GM19452 (cell line): ENCODE measurements at regions not wholly inside any gene's neighbourhood (a gene's known extent, or its start where the extent isn't known, plus 50 kb on each side); places are given as distances from the start of the nearest gene placed in this dataset.

Experiments
- ATAC-seq: cut with Tn5 transposase; IDR thresholded peaks from one replicate; pipeline ENCODE4 v1.9.1; 2021; ENCODE audit not compliant: unreplicated experiment

DNA sequence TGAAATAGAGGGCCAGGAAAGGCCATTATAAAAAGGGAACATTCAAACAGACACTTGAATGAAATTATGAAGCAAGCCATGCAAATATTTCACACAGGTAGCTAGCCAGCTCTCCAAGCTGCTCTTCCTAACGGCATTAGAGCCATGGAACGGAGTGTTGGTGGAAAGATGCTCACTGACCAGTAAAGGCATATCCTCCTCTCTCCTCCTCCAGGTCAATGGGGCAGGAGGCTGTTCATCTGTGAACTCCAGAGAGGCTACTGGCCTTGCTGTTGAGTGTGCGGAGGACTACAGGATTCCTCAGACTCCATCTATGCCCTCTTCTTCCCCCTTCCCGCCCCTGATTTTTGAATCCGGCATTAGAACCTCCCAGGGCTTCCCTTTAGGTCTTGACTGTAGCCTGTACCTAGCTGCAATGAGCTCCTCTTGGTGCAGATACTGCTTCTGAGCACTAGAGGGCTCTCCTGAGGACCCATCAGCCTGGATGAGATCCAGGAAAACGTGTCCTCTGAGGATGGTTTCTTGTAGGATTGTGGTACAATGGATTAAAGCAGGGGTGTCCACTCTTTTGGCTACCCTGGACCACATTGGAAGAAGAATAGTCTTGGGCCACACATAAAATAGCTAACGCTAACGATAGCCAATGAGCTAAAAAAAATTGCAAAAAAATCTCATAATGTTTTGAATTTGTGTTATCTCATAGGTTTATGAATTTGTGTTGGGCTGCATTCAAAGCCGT, 162.2 kb downstream of the SREK1 start:
- ATAC-seq, result no peak

DNA sequence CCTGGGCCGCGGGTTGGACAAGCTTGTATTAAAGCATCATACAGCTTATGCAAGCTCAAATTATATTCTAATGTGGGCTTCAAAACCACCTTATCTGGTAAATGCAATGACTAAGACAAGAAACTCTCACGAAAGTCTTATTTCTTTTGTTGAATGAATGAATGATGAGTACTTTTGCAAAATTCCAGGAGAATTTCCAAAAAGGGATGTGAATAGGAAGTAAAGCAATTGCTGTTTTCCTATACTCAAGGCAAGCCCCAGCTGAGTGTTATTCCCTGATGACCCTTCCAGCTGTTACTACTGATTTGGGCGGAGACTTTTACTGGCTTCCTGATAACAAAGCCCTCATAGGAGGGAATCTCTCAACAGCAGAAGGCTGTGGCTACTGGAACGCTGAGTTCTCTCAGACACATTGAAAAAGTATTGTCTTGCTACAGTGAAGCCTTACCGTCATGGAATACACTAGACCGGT, 162.8 kb downstream of the SREK1 start:
- no peak for ATAC-seq

DNA sequence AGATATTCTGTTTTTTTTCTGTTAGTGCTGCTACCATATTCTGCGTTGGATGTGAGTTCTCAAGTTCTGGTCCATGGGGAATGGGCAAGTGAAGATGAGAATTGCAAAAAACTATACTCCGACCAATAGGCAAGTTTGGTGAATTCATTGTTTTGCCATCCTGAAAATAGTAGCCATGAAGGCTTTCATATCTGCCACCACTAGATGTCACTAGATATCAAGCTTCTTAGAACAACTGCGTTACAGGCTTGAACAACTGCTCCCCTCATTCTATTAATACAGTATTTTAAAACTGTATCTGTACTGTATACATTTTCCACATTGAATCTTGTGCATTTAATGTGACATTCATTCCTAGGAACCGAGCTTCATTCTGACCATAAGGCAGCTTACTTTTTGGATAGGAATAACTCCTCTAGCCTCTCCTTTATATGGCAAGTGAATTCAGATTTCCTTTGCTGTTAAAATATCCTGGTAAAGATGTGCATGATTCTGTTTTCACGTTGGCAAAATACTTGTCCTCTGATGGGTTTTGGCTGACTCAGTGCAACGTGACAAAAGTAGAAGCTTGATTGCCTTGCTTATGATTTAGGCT, 163.6 kb downstream of the SREK1 start:
- ATAC-seq, result peak; percentile 71

DNA sequence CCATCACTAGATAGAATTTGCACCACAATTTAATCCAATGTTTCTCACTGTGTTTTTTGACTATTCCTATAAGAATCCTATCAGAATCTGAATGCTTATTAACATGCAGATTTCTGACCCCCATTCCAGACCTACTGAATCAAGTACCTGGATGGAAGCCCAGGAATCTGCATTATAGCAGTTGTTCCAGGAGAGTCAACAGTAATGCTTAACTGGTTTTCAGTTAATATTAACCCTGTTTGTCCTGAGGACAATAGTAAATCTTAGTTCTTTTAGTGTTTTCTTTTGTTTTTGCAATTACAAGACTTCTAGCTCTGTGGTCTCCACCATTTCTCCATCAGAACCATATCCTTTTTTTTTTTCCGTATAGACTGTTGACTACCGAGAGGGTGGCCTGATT, 168.2 kb downstream of the SREK1 start:
- no peak for ATAC-seq

DNA sequence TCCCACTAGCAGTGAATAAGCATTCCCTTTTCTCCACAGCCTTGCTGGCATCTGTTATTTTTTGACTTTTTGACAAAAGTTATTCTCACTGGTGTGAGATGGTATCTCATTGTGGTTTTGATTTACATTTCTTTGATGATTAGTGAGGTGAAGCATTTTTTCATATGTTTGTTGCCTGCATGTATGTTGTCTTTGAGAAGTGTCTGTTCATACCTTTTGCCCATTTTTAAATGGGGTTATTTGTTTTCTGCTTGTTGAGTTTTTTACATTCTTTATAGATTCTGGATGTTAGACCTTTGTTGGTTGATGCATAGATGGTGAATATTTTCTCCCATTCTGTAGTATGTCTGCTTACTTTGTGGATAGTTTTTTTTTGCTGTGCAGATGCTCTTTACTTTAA, 171.7 kb downstream of the SREK1 start:
- ATAC-seq, result no peak

DNA sequence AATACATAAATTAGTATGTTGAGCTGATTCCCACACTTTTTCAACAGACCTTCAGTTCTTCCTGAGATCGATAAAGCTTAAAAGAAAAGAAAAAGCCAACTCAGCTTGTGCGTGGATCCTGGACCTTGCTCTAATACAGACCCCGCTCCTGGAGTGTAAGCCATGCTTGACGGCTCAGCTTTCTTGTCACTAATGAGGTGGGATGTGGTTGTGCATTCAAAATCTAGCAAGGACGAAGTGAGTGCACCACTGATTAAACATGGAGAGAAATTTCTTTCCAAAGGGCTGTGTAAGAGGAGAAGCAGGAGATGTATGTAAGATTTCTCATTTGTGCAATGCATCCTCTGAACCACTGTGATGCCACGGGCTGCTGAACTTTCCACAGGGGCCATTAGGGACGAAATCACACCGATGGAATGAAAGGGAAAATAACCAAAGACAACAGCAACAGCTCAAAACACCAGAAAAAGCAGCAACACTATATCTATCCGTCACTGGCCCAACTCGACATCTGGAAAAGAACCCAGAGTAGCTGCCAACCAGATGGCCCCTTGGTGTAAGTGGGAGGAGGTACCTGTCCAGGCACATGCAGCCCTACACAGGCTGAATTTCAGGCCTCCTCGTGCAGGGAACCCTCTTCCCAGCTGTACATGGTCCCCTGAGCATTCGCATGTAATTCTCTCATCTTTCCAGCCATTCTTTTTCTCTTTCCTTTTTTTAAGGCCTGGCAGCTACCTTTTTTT, 178.9 kb downstream of the SREK1 start:
- no peak for ATAC-seq

DNA sequence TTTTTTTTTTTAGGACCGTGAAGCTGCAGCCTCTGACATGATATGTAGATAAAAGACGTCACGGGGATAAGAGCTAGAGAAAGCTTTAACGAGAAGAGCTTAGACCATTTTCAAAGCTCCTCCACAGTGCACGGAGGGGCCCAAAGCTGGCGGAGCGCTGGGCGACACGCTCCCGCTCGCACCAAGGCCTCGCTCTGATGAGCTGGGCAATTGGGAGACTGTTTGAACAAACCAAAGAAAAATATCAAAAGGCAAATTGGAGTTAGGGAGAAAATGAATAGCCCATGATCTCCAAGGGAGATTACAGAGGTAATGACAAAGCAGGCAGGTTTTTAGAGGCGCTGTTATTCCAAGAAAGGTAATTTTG, 179.4 kb downstream of the SREK1 start:
- no peak for ATAC-seq

DNA sequence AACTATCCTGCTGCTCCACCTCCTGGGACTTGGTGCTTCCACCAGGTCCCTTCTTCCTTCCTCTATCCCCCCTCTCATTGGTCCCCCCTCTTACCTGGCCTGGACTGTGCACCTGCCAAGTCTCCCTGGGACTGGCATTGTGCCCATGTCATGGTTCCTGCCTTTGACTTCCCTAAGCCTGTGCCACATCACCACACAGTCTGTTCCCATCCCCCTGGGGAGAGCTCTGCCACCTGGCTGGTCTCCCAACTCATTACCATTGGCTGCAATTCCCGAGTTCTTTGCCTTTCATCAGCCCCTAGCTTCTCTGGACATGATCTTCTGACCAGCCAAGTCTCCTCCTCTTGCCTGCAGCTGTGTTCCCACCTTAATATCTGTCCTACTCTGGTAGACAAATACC, 180.3 kb downstream of the SREK1 start:
- no peak for ATAC-seq

DNA sequence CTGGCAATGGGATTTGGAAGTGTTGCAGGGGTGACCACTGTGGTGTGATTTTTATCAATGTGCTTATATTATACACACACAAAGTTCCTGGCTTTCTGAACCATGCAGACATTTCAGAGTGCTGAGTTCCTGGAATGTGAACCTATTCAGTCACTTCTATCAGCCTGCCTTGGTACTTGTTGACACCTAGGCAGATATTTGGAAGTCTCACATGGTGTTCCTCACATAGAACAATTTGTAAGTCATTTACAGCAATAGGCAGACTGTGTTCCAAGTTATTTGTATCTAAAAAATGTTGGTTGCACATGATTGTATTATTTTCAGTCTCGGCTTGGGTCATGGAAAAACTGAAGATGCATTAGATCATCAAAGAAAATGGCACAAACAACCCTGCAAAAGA, 182.2 kb downstream of the SREK1 start:
- ATAC-seq, result no peak

DNA sequence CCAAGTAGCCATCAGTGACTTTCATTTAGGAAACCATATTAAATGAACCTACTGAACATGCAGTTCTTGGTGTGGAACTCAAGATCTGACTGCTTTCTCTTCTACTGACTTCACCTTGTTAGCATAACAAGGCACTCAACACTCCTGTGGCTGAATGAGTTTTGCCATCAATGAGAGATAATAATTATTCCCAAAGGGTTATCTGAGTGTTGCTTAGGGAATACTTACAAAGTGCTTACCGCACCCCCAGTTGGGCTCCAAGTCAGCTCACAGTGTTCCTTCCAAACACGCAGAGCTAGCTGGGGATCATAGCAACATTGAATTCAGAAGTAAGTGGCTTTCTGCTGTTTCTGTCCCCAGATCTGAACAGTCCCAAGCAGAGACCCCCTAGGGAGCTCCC, 182.9 kb downstream of the SREK1 start:
- ATAC-seq, result no peak

DNA sequence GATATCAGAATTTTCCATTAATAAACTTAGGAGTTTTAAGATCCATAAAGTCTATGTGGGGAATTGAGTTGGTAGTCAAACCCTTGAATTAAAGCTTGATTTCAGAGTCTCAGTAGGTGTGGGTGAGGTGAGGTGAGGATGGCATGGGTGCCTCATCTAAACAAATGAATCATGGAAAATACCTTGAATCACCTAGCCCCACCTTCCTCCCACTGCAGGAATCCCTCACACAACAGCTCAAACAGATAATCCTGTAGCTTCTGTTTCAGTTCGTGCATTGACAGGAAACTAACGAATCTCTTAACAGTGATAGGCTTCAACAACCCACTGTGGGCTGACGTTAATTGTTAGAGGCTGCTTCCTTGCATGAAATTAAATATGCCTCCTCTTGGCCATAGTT, 185.0 kb downstream of the SREK1 start:
- no peak for ATAC-seq

DNA sequence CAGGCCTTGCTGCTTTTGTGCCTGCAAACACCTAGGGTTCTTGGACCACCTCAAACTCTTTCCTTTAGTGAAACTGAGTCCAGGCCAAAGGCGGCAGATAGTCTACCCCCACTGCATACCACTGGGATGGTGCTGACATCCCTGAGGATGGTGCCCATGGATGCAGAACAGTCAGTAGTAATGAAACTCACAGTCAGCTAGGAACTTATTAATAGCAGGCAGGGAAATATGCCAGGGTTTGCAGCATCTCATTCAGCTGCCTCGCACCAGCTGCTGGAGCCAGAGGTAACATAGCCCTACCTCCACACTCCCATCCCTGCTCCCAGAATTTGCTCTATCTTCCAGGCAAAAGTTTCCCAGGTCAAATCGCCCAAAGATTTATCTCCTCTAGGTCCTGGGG, 189.1 kb downstream of the SREK1 start:
- ATAC-seq, result no peak

DNA sequence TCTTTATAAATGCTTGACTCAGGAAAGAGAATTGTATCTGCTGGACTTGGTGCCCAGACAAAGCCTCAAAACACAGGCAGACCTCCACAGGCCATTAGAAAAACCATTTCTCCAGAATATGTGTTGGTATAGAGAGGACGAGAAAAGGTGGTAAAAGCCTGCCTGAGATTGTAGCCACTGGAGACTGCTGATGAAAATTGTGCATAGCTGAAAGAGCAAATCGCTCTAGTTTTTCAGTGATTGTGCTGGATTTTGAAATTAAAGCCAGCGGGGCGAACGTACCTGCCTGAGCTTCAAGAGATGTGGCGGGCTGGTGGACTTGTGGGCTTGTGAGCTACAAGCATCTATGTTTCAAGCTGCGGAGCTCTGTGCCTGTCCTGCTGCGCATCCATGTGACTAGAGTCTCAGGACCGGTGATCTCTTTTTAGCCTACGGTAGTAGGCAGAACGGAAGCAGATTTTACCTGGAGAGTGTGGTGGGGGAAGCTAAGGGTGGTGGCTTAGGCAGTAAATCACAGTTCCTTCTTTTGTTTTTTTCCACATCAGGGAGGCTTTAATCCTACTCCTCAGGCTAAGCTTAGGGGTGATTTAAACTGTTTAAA, 193.6 kb downstream of the SREK1 start:
- no peak for ATAC-seq

DNA sequence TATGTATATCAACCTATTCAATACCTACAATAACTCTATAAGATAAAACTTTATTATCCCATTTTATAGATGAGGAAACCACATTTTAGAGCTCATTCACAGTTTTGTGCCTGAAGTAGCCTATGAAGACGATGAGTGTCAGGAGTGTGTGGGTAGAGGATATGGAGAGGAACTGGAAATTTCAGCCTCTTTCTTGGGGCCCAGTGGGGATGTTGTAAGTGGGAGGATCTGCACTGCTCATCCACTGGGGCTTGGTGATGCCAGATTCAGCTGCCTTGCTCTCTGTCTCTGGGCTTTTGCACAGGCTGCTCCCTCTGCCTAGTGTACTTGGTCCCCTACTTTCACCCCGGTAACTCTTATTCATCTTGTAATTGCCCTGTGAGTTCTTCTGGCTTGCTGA, 194.7 kb downstream of the SREK1 start:
- no peak for ATAC-seq

DNA sequence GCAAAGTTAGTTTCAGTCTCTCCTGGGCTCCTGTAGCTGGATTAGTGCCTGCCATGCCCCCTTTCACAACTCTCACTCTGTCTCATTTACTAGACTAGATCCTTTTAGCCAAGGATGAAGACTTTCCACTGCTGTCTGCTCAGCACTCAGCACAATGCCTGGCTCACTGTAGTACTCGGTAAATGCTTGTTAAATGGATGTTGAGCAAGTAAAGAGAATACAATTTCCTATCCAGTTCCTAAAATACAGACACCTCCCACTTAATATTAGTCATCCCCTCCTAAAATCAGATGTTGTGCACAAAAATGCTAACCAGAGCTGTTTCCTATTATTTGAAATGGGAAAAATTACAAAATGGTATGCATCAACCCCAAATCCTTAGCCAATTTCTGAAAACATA, 195.8 kb downstream of the SREK1 start:
- ATAC-seq, result no peak

DNA sequence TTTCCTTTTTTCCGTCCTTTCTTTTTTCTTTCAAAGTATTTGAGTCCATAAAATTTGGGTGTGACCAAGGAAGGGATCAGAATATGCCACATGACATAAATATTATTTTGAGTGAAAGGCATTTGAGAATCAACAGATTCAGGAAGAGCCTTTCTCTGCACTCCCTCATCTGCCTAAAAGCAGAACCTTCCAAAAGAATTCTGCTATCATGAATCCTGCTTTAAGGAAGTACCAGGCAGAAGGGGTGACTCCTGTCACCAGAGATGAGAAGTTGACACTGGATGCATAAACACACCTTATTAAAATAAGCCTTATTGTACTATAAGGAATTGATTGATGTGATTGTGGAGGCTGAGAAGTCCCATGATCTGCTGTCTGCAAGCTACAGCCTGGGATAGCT, 196.7 kb downstream of the SREK1 start:
- no peak for ATAC-seq

DNA sequence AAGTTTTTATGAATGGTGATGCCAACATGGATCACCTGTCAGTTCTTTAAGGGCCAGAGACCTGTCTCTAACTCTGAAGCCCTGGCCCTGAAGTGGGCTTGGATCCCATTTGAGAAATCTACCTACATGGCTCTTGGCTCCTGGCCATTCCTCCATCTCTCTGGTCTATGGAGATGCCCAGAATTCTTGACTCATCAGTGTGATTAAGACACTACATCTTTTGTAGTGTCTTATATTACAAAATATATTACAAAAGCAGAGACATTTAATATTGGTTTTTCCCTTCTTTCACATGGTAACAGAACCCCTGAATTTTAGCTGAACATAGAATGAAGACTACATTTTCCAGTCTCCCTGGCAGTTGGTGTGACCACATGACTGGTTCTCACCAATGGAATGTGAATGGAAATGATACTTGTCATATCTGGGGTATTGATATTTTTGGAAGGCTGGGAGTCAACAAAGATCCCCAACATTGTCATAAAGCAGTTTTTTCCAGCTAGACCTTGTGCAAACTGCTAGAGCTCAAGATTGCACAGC, 198.3 kb downstream of the SREK1 start:
- ATAC-seq, result no peak

DNA sequence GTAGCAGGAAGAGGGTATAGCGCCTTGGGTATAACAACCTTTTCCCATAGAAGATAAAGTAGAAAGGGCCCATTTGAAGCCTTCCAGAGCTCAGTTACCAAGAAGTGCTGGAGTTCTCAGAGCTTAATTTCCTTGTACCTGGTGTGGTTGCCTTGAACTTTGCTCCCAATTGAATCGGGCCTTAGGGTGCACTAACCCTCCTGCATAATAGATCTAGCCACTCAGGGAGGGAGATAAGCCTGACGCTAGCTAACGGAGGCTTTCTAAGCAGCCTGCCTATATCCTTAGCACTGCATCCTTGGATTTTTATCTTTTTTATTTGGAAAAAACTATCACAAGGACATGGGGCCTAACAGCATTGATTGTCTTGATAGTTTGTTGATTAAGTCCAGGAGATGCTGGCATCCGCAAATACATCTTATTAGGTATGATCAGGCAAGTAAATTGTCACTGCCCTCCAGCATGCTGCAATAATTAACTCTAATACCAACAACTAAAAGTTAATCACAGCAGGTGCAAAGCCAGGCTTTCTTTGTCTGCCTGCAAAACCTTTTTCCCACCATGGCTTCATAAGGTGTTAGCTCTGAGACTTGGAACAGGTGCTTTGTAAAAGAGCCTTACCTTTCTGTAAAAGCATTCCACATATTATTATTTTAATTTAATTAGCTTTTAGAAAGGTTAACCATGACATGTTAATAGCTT, 199.4 kb downstream of the SREK1 start:
- no peak for ATAC-seq

DNA sequence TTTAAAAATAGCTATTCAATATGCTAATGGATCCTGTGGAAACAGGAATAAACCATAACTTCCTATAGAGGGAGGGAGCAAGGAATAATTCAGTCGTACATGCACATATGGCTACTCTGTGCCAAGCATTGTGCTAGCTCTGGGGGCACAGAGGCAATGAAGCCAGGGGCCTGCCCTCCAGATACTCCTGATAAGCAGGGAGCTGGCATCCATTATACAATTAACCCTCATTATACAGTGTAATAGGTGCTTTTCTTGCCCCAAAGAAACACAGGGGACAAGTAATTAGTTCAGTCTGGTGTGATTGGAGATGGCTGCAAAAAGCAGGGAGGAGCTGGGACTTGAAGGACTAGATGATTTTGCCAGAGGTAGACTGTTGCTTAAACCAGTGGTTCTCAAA, 200.4 kb downstream of the SREK1 start:
- ATAC-seq, result no peak

DNA sequence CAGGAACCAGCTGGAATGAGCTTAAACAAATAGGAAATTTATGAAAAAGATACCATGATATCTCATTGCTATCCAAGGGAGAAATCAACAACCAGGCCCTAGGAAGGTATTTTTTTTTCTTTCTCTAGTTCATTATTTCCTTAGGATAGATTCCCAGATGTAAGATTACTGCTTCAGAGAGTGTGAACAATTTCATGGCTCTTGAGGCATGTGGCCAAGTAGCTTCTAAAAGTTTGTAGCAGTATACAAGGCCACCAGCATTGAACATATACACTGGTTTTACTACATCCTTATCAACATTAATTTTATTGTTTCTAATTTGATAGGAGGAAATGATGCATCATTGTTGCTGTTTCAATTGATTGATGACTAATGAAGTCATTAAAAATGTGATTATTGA, 201.2 kb downstream of the SREK1 start:
- ATAC-seq, result no peak

DNA sequence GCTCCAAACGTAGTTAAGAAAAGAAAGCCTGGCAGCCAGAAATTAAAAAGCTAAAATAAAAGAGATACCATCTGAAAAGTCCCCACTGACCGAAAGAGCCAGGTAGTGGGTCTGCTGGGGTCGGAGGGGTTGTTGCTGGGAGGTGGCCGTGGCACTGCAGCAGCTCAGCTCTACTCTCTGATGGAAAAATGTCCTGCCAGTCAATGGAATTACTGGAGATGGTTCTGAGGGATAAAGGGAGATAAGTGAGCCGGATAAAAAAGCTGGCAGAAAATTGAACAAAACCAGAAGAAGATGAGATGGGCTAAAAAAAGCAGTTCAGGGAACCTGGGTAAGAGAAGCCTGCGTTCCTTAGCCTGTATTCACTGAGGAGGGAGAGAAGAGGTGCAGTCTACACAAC, 202.8 kb downstream of the SREK1 start:
- ATAC-seq, result no peak
